Activated CD4-positive, alpha-beta T cell treated with anti-CD3 and anti-CD28 coated beads, Interleukin-2, amount 50 U/mL, for 1 hour (primary cell): ENCODE measurements at regions not wholly inside any gene's neighbourhood (a gene's known extent, or its start where the extent isn't known, plus 50 kb on each side); places are given as distances from the start of the nearest gene placed in this dataset.
"Not testable (repeated sequence)": the region's sequence is repeated elsewhere in the genome, so short reads cannot be mapped to it uniquely, and the experiment has no call there.

Experiments
- DNase-seq: peaks from one replicate; pipeline ENCODE4 v3.0.0-alpha.2; 2020

- no peak for DNase-seq
Observed at GRCh38 chr16:52785653-52786052, 238.7 kb upstream of the TOX3 start.

DNA sequence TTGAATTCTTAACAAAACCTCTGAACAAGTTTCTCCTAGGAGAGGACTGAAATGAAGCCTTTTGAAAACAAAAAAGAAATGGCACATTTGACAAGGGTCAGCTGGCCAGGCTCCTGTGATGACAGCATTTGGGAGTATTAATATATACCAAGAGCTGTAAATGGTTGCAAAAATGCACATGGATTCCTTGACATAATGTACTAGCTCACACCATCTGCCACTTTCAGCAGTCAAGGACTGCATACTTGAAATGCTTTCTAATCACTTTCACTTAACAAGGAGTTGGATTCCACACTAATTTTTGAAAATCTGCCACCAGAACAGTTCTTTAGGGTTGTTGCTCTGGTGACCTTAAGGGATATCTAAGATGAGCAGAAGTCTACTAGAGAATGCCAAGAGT lies 236.7 kb upstream of the TOX3 start:
- DNase-seq: no peak

GRCh38 chr16:52781005-52781630 lies 234.2 kb upstream of the TOX3 start:
- no peak for DNase-seq

- no peak for DNase-seq
Observed at GRCh38 chr16:52773026-52773425, 226.1 kb upstream of the TOX3 start.

DNA sequence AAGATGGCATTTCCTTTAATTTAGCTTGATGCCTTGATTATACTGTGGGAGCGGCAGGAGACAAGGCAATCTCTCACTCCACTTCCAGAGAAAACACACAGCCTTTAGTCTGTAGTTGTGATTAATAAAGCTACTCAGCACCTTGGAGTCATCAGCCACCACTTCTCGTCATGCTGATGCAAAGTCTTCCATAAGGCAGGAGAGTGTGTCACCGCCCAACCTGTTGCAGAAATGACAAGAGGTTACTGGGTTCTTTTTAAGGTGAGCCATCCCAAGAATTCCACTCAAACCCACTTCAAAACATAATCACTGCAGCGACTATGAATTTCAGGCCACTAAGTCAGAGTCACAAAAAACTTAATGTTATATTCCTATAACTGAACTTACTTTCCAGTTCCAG lies 223.9 kb upstream of the TOX3 start:
- DNase-seq: no peak

GRCh38 chr16:52758473-52758855 lies 211.5 kb upstream of the TOX3 start:
- no peak for DNase-seq

DNA sequence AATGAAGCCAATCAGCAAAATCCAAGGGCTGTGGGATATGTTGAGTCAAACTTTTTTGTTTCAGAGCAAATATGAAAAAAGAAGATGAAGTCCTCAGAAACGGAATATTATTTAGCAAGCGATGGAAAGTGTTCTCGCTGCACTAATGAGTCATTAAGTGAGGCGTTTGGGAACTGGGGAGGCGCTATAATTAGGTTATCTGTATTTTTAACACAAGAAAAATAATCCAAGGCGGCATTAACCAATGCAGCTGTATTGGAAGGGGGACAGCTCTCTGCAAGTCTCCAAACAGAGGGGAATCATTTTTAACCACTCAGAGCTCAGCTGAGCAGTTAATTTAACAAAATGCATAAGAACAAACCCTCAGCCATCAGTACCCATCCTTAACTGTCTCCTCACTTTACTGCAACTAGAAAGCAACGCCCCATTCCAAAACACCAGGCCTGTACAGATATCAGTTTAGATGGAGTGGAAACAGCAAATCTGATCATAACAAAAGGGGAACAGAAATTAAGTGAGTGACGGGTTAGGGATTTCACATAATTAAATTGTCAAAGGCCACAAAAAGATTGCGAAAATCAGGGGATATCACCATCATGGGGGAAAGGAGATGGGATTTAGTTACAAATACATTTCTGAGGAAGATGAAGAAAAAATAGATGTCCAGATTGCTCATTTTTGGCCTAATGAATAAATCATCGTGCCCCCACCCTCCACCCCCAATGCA lies 211.0 kb upstream of the TOX3 start:
- DNase-seq: no peak

- DNase-seq: no peak
Observed at GRCh38 chr16:52756812-52757517, 210.0 kb upstream of the TOX3 start.

DNA sequence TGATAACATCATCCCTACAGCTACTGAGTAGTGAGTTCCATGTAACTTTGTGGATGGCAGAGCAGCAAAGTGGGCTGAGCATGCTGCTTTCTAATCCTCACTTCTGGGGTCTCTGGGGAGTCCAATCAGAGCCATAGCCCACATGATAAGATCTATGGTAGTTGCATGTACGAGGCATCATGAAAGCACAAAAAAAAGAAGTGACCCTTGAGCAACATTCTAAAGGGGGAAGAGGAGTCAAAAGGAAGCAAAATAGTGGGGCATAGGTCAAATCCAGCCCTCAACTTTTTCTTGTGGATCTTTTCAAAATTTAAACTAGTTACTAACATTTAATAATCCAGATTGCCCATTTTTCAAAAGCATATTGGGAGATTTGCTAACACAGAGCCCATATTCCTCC lies 208.5 kb upstream of the TOX3 start:
- no peak for DNase-seq

GRCh38 chr16:52751035-52751434 lies 204.1 kb upstream of the TOX3 start:
- no peak for DNase-seq

GRCh38 chr16:52748741-52749140 lies 201.8 kb upstream of the TOX3 start:
- DNase-seq: no peak

GRCh38 chr16:52747088-52747595 lies 200.2 kb upstream of the TOX3 start:
- DNase-seq: no peak

- no peak for DNase-seq
Observed at GRCh38 chr16:52743707-52744106, 196.8 kb upstream of the TOX3 start.

DNA sequence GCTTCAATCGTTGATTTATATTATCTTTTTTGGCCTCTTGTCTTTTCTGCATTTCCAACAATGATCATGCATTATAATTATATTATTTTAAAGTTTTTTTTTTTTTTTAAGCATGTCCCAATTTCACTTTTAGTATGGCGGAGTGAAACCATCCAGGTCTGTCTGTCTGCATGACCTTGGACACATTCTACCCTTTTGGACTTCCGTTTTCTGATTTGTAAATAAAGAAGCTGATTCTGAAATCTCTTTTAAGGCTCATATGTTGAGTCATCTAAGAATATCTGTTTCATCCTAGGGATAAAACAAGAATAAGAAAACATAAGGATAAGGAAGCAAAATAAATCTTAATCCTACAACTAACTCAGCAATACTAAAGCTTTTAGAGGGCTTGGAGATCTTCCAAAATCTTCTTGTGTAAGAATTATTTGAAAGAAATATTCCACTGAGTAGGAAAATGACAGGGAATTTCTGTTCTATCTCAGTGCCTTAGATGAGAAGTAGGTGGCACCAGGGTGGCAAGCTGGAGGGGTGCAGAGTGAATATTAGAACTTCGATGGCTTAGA lies 195.7 kb upstream of the TOX3 start:
- DNase-seq: no peak

DNA sequence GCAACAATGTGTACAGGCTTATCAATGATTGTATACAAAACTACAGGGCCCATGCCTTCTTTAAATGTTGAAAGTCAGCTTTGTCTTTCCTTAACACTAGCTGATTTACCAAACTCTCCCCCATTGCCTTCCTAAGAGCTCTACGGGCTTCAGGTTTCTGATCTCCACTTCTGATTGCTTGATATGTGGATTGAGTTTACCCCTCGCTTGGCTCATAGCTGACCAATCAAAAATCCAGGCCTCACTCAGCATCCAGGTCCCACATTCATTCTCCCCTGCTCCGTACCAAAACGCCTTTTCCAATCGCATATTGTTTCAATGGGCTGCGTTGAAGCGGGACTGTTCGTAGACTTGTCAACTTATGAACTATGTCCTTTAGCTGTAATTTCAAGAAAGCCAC lies 195.1 kb upstream of the TOX3 start:
- no peak for DNase-seq

DNA sequence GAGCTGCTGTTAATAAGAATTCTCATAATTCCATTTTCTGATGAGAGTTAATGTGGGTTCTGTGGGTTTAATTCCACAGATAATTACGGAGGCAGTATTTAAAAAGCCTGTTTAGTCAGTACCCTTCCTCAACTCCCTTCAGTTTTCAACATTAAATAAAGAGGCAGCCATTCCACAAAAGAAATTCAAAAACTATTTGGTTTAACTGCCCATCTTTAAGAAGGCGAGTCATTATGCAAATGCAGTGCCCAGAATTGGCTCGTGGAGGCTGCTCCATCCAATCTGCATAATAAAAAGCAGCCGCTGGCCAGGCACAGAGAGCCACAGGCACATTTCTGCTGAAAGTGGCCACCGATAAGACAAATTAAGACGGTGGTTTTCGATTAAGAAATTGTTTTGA lies 194.4 kb upstream of the TOX3 start:
- DNase-seq: no peak

DNA sequence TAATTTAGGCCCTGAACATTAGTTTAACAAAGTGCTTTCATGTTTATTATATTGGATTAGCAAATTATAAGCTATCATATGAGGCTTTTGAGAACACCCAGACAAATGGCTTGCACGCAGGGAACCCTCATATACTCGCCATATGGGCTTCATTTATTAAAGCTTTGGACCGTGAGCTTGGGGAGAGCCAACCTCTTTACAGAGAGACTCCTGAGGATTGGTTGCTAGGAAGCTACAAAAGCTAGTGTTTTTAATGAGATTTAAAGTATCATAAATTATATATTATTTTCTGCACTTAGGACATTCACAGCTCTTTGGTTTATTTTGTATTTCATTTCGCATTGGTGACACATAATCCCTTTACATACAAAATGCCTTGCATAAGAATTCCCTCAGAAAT lies 193.8 kb upstream of the TOX3 start:
- no peak for DNase-seq

DNA sequence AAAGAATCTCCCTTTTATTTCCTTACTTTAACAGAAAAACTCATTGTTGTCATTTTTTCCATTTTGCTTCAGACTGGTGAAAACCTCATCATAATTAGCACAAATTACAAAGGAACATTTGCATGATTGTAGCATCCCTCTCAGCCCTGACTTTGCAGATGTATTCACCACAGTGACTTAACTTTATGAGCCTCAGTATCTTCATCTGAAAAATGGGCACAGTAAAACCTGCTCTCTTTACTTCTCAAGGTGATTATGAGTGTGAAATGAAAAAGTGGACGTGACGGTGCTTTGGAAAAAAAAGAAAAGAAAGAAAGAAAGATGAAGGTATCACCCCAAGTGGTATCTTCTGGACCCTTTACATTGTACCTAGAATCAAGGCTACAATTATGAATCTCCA lies 193.4 kb upstream of the TOX3 start:
- no peak for DNase-seq

- not testable (repeated sequence) for DNase-seq
Observed at GRCh38 chr16:52738992-52739391, 192.0 kb upstream of the TOX3 start.

- no peak for DNase-seq
Observed at GRCh38 chr16:52731219-52731875, 184.4 kb upstream of the TOX3 start.

GRCh38 chr16:52729731-52730130 lies 182.8 kb upstream of the TOX3 start:
- DNase-seq: no peak

DNA sequence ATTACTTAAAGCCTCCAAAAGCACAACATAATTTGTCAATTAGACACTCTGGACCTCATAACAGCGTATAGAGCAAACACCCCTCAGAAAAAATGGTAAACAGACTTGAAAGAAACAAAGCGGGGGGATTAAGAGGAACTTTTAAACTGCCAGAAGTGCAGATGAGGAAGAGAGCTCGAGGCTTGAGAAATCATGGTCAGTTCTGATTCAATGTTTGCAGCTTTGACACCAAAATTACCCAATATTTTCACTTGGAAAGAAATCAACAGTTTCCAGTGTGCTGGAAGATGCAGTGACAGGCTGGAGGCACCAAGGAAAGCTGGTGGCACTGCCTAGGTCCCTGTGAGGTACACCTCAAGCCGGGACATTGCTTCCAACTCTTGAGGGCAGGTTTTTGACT lies 180.9 kb upstream of the TOX3 start:
- DNase-seq: no peak

- DNase-seq: no peak
Observed at GRCh38 chr16:52727441-52727840, 180.5 kb upstream of the TOX3 start.
